ENCODE measurements at regions not wholly inside any gene's neighbourhood (a gene's known extent, or its start where the extent isn't known, plus 50 kb on each side); places are given as distances from the start of the nearest gene placed in this dataset.

DNA sequence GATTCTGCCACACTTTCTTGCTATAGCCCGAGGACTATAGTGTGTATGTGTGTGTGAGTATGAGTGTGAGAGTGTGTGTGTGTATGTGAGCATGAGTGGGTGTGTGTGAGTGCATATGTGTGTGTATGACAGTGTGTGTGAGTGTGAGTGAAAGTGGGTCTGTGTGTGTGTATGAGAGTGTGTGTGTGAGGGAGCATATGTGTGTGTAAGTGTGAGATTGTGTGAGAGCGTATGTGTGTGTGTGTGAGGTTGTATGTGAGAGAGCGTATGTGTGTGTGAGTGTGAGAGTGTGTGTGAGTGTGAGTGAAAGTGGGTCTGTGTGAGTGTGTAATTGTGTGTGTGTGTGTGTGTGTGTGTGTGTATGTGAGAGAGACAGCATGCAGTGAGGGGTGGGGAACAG lies 89.0 kb upstream of the ACSL3 start:
- BruUV-seq (replicated peaks), result no TSS peak
- no peaks in the 10 kb centered on the region for H3K9me2 ChIP-seq (ENCODE audit: insufficient read depth)
- no peak for ATAC-seq
- H3K4me2 ChIP-seq (ENCODE audit: low read length), result no peak overlapping the region
- intact Hi-C loops (cut with micrococcal nuclease), result no loop called here
- H3K4me1 ChIP-seq (ENCODE audit: control insufficient read depth in 1 of 2, insufficient read depth in 2 of 2, low read length in 2 of 2), result peaks cover 0 to 6% of the 10 kb centered on the region in 2 experiments; a peak in 3 of 4 replicates
- H3K9ac ChIP-seq (ENCODE audit: low read length), result no peak overlapping the region
- H3K4me3 ChIP-seq (replicated peaks in 1 of 2; ENCODE audit: low read depth in 1 of 2, low read length in 2 of 2), result no peak overlapping the region
- no peaks in the 10 kb centered on the region for H4K20me1 ChIP-seq (ENCODE audit: insufficient read depth)
- TF ChIP-seq CEBPB (IDR thresholded peaks at IDR 0.05; ENCODE audit: low read depth) (no peak), YY1 (IDR thresholded peaks at IDR 0.05; ENCODE audit: extremely low read depth, insufficient replicate concordance, low read depth, low read length) (no peak), POLR2A (IDR thresholded peaks at IDR 0.05; ENCODE audit: borderline replicate concordance, extremely low read depth, insufficient read depth, insufficient read length) (no peak), ELF1 (IDR thresholded peaks at IDR 0.05; ENCODE audit: borderline replicate concordance, low read depth) (no peak), MAX (IDR thresholded peaks at IDR 0.05) (no peak)
- TF ChIP-seq, protein P1, sequence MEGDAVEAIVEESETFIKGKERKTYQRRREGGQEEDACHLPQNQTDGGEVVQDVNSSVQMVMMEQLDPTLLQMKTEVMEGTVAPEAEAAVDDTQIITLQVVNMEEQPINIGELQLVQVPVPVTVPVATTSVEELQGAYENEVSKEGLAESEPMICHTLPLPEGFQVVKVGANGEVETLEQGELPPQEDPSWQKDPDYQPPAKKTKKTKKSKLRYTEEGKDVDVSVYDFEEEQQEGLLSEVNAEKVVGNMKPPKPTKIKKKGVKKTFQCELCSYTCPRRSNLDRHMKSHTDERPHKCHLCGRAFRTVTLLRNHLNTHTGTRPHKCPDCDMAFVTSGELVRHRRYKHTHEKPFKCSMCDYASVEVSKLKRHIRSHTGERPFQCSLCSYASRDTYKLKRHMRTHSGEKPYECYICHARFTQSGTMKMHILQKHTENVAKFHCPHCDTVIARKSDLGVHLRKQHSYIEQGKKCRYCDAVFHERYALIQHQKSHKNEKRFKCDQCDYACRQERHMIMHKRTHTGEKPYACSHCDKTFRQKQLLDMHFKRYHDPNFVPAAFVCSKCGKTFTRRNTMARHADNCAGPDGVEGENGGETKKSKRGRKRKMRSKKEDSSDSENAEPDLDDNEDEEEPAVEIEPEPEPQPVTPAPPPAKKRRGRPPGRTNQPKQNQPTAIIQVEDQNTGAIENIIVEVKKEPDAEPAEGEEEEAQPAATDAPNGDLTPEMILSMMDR (IDR thresholded peaks at IDR 0.05 in 2 of 3, conservative IDR thresholded peaks at IDR 0.05 in 1 of 3; ENCODE audit: borderline replicate concordance in 1 of 3, insufficient read depth in 1 of 3, low read depth in 2 of 3, low read length in 2 of 3), result no peak
- TF ChIP-seq, protein P2, sequence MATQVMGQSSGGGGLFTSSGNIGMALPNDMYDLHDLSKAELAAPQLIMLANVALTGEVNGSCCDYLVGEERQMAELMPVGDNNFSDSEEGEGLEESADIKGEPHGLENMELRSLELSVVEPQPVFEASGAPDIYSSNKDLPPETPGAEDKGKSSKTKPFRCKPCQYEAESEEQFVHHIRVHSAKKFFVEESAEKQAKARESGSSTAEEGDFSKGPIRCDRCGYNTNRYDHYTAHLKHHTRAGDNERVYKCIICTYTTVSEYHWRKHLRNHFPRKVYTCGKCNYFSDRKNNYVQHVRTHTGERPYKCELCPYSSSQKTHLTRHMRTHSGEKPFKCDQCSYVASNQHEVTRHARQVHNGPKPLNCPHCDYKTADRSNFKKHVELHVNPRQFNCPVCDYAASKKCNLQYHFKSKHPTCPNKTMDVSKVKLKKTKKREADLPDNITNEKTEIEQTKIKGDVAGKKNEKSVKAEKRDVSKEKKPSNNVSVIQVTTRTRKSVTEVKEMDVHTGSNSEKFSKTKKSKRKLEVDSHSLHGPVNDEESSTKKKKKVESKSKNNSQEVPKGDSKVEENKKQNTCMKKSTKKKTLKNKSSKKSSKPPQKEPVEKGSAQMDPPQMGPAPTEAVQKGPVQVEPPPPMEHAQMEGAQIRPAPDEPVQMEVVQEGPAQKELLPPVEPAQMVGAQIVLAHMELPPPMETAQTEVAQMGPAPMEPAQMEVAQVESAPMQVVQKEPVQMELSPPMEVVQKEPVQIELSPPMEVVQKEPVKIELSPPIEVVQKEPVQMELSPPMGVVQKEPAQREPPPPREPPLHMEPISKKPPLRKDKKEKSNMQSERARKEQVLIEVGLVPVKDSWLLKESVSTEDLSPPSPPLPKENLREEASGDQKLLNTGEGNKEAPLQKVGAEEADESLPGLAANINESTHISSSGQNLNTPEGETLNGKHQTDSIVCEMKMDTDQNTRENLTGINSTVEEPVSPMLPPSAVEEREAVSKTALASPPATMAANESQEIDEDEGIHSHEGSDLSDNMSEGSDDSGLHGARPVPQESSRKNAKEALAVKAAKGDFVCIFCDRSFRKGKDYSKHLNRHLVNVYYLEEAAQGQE (IDR thresholded peaks at IDR 0.05; ENCODE audit: low read depth), result no peak
- DNase-seq (ENCODE audit: low read depth, low spot score), result no peak
- ChIA-PET CTCF (no interaction called here), RAD21 (ENCODE audit: low non-redundant PET in 1 of 2, low total read pairs in 2 of 2, uncharacterized antibody in 2 of 2, unreplicated experiment in 2 of 2) (no interaction called here), POLR2A (no interaction called here)
- no peaks in the 10 kb centered on the region for H3K27me3 ChIP-seq (ENCODE audit: insufficient read depth, low read length)
- no peak overlapping the region for H2AFZ ChIP-seq (ENCODE audit: low read depth, low read length, poor library complexity, severe bottlenecking)
- H3K79me2 ChIP-seq (ENCODE audit: insufficient read depth, low read length), result no peaks in the 10 kb centered on the region
- H3K27ac ChIP-seq (ENCODE audit: low read depth, low read length), result no peak overlapping the region
- H3K9me3 ChIP-seq (ENCODE audit: control insufficient read depth in 1 of 2, insufficient read depth in 1 of 2, low read depth in 1 of 2, low read length in 2 of 2), result no peaks in the 10 kb centered on the region
- H3K36me3 ChIP-seq (ENCODE audit: control insufficient read depth in 1 of 2, insufficient read depth in 2 of 2, low read length in 2 of 2), result no peaks in the 10 kb centered on the region
